Liver (tissue), 8 donors: ENCODE measurements at regions not wholly inside any gene's neighbourhood (a gene's known extent, or its start where the extent isn't known, plus 50 kb on each side); places are given as distances from the start of the nearest gene placed in this dataset.
"Not testable (repeated sequence)": the region's sequence is repeated elsewhere in the genome, so short reads cannot be mapped to it uniquely, and the experiment has no call there.

Source experiments
- DNase-seq: peaks from one replicate; pipeline ENCODE4 v3.0.0-alpha.2; 2017; ENCODE audit warnings: low spot score
- H3K27ac ChIP-seq, 2 donors: one replicate each; pipeline ENCODE4 v1.7.0; 2013; ENCODE audit warnings: inconsistent platforms in 2 of 2, low read length in 2 of 2, control low read depth in 1 of 2, low read depth in 1 of 2, mild to moderate bottlenecking in 1 of 2
- H3K27me3 ChIP-seq, 4 donors: one replicate each; pipeline versions ENCODE4 v1.6.1 to v1.7.0; 2013; ENCODE audit warnings: low read length in 3 of 4, inconsistent platforms in 1 of 4, mild to moderate bottlenecking in 1 of 4, moderate library complexity in 1 of 4; ENCODE audit not compliant: control insufficient read depth in 4 of 4, insufficient read depth in 4 of 4
- H3K36me3 ChIP-seq, 4 donors: one replicate each; pipeline versions ENCODE4 v1.6.1 to v1.7.0; 2013; ENCODE audit warnings: low read length in 3 of 4, mild to moderate bottlenecking in 3 of 4, low read depth in 1 of 4, moderate library complexity in 1 of 4; ENCODE audit not compliant: control insufficient read depth in 4 of 4, insufficient read depth in 3 of 4
- H3K4me1 ChIP-seq, 4 donors: one replicate each; pipeline versions ENCODE4 v1.6.1 to v1.7.0; 2013; ENCODE audit warnings: low read length in 3 of 4, mild to moderate bottlenecking in 3 of 4, moderate library complexity in 1 of 4; ENCODE audit not compliant: control insufficient read depth in 4 of 4, insufficient read depth in 4 of 4
- H3K4me3 ChIP-seq, 3 donors: one replicate each; pipeline versions ENCODE4 v1.6.1 to v1.7.0; 2013; ENCODE audit warnings: low read length in 3 of 3, control low read depth in 1 of 3, low read depth in 1 of 3, mild to moderate bottlenecking in 1 of 3
- H3K9ac ChIP-seq, 2 donors: one replicate each; pipeline ENCODE4 v1.7.0; 2013; ENCODE audit warnings: low read length in 2 of 2, mild to moderate bottlenecking in 2 of 2, moderate library complexity in 2 of 2, control low read depth in 1 of 2, low read depth in 1 of 2
- H3K9me3 ChIP-seq, 4 donors: one replicate each; pipeline versions ENCODE4 v1.6.1 to v1.7.0; 2013; ENCODE audit warnings: low read length in 3 of 4; ENCODE audit not compliant: control insufficient read depth in 4 of 4
- ATF3 ChIP-seq: IDR thresholded peaks from 2 replicates; pipeline ENCODE4 v1.6.1; 2016; ENCODE audit warnings: antibody characterized with exemption
- EGR1 ChIP-seq, 2 donors: IDR thresholded peaks; 2 replicates each; pipeline ENCODE4 v1.6.1; 2016 to 2018; ENCODE audit warnings: antibody characterized with exemption in 2 of 2, low read depth in 2 of 2
- FOXA1 ChIP-seq: IDR thresholded peaks from 2 replicates; pipeline ENCODE4 v1.6.1; 2016; ENCODE audit warnings: antibody characterized with exemption
- FOXA2 ChIP-seq: IDR thresholded peaks from 2 replicates; pipeline ENCODE4 v1.6.1; 2016; ENCODE audit warnings: antibody characterized with exemption
- GABPA ChIP-seq, 2 donors: IDR thresholded peaks in 1 of 2; conservative IDR thresholded peaks in 1 of 2; 2 replicates each; pipeline ENCODE4 v1.6.1; 2016; ENCODE audit warnings: antibody characterized with exemption in 2 of 2, mild to moderate bottlenecking in 1 of 2, moderate library complexity in 1 of 2
- HNF4A ChIP-seq, 2 donors: conservative IDR thresholded peaks; 2 replicates each; pipeline ENCODE4 v1.6.1; 2016; ENCODE audit warnings: antibody characterized with exemption in 2 of 2, mild to moderate bottlenecking in 2 of 2
- HNF4G ChIP-seq: IDR thresholded peaks from 2 replicates; pipeline ENCODE4 v1.6.1; 2016; ENCODE audit warnings: antibody characterized with exemption
- JUND ChIP-seq, 2 donors: IDR thresholded peaks; 2 replicates each; pipeline ENCODE4 v1.6.1; 2016; ENCODE audit warnings: antibody characterized with exemption in 2 of 2
- MAX ChIP-seq: IDR thresholded peaks from 2 replicates; pipeline ENCODE4 v1.6.1; 2016; ENCODE audit warnings: antibody characterized with exemption
- NR2F2 ChIP-seq: IDR thresholded peaks from 2 replicates; pipeline ENCODE4 v1.6.1; 2016; ENCODE audit warnings: antibody characterized with exemption
- RAD21 ChIP-seq, 2 donors: IDR thresholded peaks; 2 replicates each; pipeline ENCODE4 v1.6.1; 2016; ENCODE audit warnings: antibody characterized with exemption in 2 of 2, mild to moderate bottlenecking in 2 of 2
- RXRA ChIP-seq, 2 donors: IDR thresholded peaks; 2 replicates each; pipeline ENCODE4 v1.6.1; 2017 to 2018; ENCODE audit warnings: antibody characterized with exemption in 2 of 2, mild to moderate bottlenecking in 1 of 2
- SP1 ChIP-seq: IDR thresholded peaks from 2 replicates; pipeline ENCODE4 v1.6.1; 2018; ENCODE audit warnings: antibody characterized with exemption, mild to moderate bottlenecking
- TAF1 ChIP-seq: conservative IDR thresholded peaks from 2 replicates; pipeline ENCODE4 v1.6.1; 2016; ENCODE audit warnings: antibody characterized with exemption, mild to moderate bottlenecking
- YY1 ChIP-seq: IDR thresholded peaks from 2 replicates; pipeline ENCODE4 v1.6.1; 2016; ENCODE audit warnings: antibody characterized with exemption, mild to moderate bottlenecking
- ZBTB33 ChIP-seq: IDR thresholded peaks from 2 replicates; pipeline ENCODE4 v1.6.1; 2016; ENCODE audit warnings: antibody characterized with exemption
- WGBS: extraction: QIAGEN DNeasy Blood & Tissue Kit; methylation state at CpG from one replicate; pipeline ENCODE4 v1.1.7; 2013; 5-methylcytosine and 5-hydroxymethylcytosine counted together
- TF ChIP-seq, protein P1 (sequence below): fragments of 150-350 bp; IDR thresholded peaks from 2 replicates; pipeline ENCODE4 v1.5.1; 2017; ENCODE audit warnings: improper control_type of control experiment, low read depth, low read length; ENCODE audit not compliant: missing input control
- TF ChIP-seq, protein P2 (sequence below): IDR thresholded peaks from 2 replicates; pipeline ENCODE4 v1.6.1; 2016; ENCODE audit warnings: antibody characterized with exemption, mild to moderate bottlenecking
- donor health status: healthy.
- donor health status: healthy.
- donor health status: healthy.
- donor health status: healthy.
- donor health status: healthy.

GRCh38 chr3:75840160-75840559 is 54.8 kb upstream of the ZNF717 start:
- H3K9ac ChIP-seq, DNase-seq, H3K4me1 ChIP-seq, H3K27ac ChIP-seq, H3K36me3 ChIP-seq, H3K4me3 ChIP-seq, H3K9me3 ChIP-seq, H3K27me3 ChIP-seq: not testable (repeated sequence)
- WGBS: 64% methylated on average over 4 of the region's 4 CpGs

GRCh38 chr3:75850301-75851008 is 65.1 kb upstream of the ZNF717 start:
- H3K36me3 ChIP-seq, H3K4me1 ChIP-seq, H3K27ac ChIP-seq, H3K9me3 ChIP-seq, H3K27me3 ChIP-seq, H3K4me3 ChIP-seq, H3K9ac ChIP-seq, DNase-seq: not testable (repeated sequence)
- 49% methylated on average over 22 of the region's 22 CpGs for WGBS

- H3K9me3 ChIP-seq: no peaks in the 10 kb centered on the region
- H3K9ac ChIP-seq: no peak overlapping the region
- no peak overlapping the region for H3K27ac ChIP-seq
- H3K27me3 ChIP-seq: no peaks in the 10 kb centered on the region
- no peaks in the 10 kb centered on the region for H3K36me3 ChIP-seq
- no peak overlapping the region for H3K4me3 ChIP-seq
- no peak for DNase-seq
- TF ChIP-seq GABPA (IDR thresholded peaks at IDR 0.05 in 1 of 2, conservative IDR thresholded peaks at IDR 0.05 in 1 of 2): no peak
- no peak for TF ChIP-seq HNF4G
- no peak for TF ChIP-seq ZBTB33
- TF ChIP-seq NR2F2: no peak
- TF ChIP-seq MAX: no peak
- TF ChIP-seq YY1: no peak
- no peak for TF ChIP-seq TAF1
- no peak for TF ChIP-seq RAD21 (IDR thresholded peaks at IDR 0.05)
- TF ChIP-seq, protein P1, sequence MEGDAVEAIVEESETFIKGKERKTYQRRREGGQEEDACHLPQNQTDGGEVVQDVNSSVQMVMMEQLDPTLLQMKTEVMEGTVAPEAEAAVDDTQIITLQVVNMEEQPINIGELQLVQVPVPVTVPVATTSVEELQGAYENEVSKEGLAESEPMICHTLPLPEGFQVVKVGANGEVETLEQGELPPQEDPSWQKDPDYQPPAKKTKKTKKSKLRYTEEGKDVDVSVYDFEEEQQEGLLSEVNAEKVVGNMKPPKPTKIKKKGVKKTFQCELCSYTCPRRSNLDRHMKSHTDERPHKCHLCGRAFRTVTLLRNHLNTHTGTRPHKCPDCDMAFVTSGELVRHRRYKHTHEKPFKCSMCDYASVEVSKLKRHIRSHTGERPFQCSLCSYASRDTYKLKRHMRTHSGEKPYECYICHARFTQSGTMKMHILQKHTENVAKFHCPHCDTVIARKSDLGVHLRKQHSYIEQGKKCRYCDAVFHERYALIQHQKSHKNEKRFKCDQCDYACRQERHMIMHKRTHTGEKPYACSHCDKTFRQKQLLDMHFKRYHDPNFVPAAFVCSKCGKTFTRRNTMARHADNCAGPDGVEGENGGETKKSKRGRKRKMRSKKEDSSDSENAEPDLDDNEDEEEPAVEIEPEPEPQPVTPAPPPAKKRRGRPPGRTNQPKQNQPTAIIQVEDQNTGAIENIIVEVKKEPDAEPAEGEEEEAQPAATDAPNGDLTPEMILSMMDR: no peak
- no peak for TF ChIP-seq EGR1 (IDR thresholded peaks at IDR 0.05; ENCODE audit: low read depth in 2 of 2)
- no peak for TF ChIP-seq JUND (IDR thresholded peaks at IDR 0.05)
- no peak for TF ChIP-seq FOXA1
- no peak for TF ChIP-seq FOXA2
- TF ChIP-seq ATF3: no peak
- TF ChIP-seq RXRA (IDR thresholded peaks at IDR 0.05): no peak
- TF ChIP-seq SP1: no peak
- no peak for TF ChIP-seq HNF4A (conservative IDR thresholded peaks at IDR 0.05)
- TF ChIP-seq, protein P2, sequence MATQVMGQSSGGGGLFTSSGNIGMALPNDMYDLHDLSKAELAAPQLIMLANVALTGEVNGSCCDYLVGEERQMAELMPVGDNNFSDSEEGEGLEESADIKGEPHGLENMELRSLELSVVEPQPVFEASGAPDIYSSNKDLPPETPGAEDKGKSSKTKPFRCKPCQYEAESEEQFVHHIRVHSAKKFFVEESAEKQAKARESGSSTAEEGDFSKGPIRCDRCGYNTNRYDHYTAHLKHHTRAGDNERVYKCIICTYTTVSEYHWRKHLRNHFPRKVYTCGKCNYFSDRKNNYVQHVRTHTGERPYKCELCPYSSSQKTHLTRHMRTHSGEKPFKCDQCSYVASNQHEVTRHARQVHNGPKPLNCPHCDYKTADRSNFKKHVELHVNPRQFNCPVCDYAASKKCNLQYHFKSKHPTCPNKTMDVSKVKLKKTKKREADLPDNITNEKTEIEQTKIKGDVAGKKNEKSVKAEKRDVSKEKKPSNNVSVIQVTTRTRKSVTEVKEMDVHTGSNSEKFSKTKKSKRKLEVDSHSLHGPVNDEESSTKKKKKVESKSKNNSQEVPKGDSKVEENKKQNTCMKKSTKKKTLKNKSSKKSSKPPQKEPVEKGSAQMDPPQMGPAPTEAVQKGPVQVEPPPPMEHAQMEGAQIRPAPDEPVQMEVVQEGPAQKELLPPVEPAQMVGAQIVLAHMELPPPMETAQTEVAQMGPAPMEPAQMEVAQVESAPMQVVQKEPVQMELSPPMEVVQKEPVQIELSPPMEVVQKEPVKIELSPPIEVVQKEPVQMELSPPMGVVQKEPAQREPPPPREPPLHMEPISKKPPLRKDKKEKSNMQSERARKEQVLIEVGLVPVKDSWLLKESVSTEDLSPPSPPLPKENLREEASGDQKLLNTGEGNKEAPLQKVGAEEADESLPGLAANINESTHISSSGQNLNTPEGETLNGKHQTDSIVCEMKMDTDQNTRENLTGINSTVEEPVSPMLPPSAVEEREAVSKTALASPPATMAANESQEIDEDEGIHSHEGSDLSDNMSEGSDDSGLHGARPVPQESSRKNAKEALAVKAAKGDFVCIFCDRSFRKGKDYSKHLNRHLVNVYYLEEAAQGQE: no peak
- WGBS: 74% methylated on average over 1 of the region's 1 CpG
- H3K4me1 ChIP-seq: no peaks in the 10 kb centered on the region
Observed at GRCh38 chr3:75863130-75863529, 77.8 kb upstream of the ZNF717 start.
